GM23248 (cell line): ENCODE measurements at regions not wholly inside any gene's neighbourhood (a gene's known extent, or its start where the extent isn't known, plus 50 kb on each side); places are given as distances from the start of the nearest gene placed in this dataset.

Experiments used
- EZH2 ChIP-seq: fragments of 200-600 bp; sonication (generic); IDR thresholded peaks from 2 replicates; pipeline ENCODE4 v1.6.1; 2018; ENCODE audit warnings: antibody characterized with exemption, mild to moderate bottlenecking; ENCODE audit not compliant: insufficient read depth, poor library complexity, severe bottlenecking
- EZH2phosphoT487 ChIP-seq: fragments of 200-600 bp; sonication (generic); IDR thresholded peaks from 2 replicates; pipeline ENCODE4 v1.6.1; 2018; ENCODE audit warnings: antibody characterized with exemption, moderate library complexity, mild to moderate bottlenecking, low read depth; ENCODE audit not compliant: insufficient read depth

DNA sequence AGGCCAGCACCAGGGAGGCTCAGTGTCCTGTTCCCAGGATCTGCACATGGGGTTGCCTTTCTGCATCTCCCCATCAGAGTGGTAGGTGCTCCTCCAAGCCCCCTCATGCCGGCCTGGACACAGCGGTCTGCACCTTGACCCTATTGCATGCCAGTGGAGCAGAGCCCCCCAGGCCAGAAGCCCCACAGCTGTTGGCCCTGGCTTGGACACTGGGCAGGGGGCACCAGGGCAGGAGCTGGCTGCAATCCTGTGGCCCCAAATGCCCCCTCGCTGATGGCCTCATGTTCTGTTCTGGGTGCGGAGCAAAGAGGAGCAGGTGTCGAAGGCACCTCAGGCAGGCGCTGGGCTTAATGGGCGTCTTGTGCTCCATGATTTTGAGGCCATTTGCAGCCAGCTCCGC, 62.7 kb downstream of the CCDC74A start:
- TF ChIP-seq EZH2phosphoT487 (no peak), EZH2 (no peak)
